Vagina (tissue), 2 donors: ENCODE measurements at regions not wholly inside any gene's neighbourhood (a gene's known extent, or its start where the extent isn't known, plus 50 kb on each side); places are given as distances from the start of the nearest gene placed in this dataset.

Experiments
- DNase-seq, 2 donors: peaks; one replicate each; pipeline ENCODE4 v3.0.0-alpha.2; 2017; ENCODE audit errors: extremely low spot score in 2 of 2
- H3K27ac ChIP-seq: fragments of 200-600 bp; sonication (generic); one replicate; pipeline ENCODE4 v1.5.1; 2019
- H3K27me3 ChIP-seq: fragments of 200-600 bp; sonication (generic); one replicate; pipeline ENCODE4 v1.5.1; 2019
- H3K36me3 ChIP-seq, 2 donors: fragments of 200-600 bp; sonication (generic); one replicate each; pipeline ENCODE4 v1.5.1; 2017 to 2019
- H3K4me1 ChIP-seq: fragments of 200-600 bp; sonication (generic); one replicate; pipeline ENCODE4 v1.5.1; 2019
- H3K4me3 ChIP-seq, 2 donors: fragments of 200-600 bp; sonication (generic); 1 replicate in 1 of 2; 2 replicates in 1 of 2; pipeline ENCODE4 v1.5.1; 2016 to 2019
- H3K9me3 ChIP-seq: fragments of 200-600 bp; sonication (generic); one replicate; pipeline ENCODE4 v1.5.1; 2019
- POLR2A ChIP-seq, 2 donors: fragments of 450-650 bp; IDR thresholded peaks; one replicate each; pipeline ENCODE4 v1.6.1; 2017; ENCODE audit warnings: antibody characterized with exemption in 2 of 2, mild to moderate bottlenecking in 2 of 2, moderate library complexity in 2 of 2
- POLR2AphosphoS5 ChIP-seq, 2 donors: sonication (generic); formaldehyde crosslinking; IDR thresholded peaks; one replicate each; pipeline ENCODE4 v1.9.0; 2017; ENCODE audit warnings: antibody characterized with exemption in 2 of 2, mild to moderate bottlenecking in 2 of 2, low read depth in 1 of 2; ENCODE audit not compliant: insufficient read depth in 1 of 2
- intact Hi-C: fragments of 100-400 bp; cut with DNase I; formaldehyde crosslinking; loops from one replicate; pipeline ENCODE4 v1.15.1; 2023
- TF ChIP-seq, protein P1 (sequence below), 3 experiments: fragments of 450-650 bp in 2 of 3; fragments of 200-600 bp in 1 of 3; sonication (generic) in 1 of 3; IDR thresholded peaks; one replicate each; pipeline ENCODE4 v1.5.1; 2017 to 2019; ENCODE audit warnings: antibody characterized with exemption in 3 of 3, mild to moderate bottlenecking in 2 of 3, moderate library complexity in 2 of 3

DNA sequence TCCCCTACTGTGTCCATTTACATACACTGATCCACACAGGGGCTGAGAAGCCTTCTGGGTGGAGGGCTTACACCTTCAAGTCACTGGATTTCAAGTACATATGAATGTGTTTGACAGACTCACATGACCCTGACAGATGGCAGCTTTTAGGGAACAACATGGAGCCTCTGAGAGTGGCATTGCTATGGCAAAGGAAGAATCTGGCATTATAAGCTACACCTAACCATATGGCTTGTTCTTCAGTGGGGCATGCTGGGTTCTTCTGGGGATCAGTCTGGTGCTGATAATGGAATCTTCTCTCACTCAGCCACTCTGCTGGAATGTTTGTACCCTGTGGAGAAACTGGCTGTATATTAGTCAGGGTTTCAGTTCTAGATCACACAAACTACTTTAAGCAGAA, 68.5 kb upstream of the PDE4B start:
- Histone ChIP-seq H3K36me3 (no peaks in the 10 kb centered on the region), H3K4me3 (no peak overlapping the region), H3K27ac (no peak overlapping the region), H3K9me3 (no peaks in the 10 kb centered on the region), H3K27me3 (no peaks in the 10 kb centered on the region), H3K4me1 (no peaks in the 10 kb centered on the region)
- no peak for DNase-seq
- TF ChIP-seq POLR2AphosphoS5 (IDR thresholded peaks at IDR 0.05; ENCODE audit: insufficient read depth in 1 of 2, low read depth in 1 of 2), result no peak
- TF ChIP-seq POLR2A (IDR thresholded peaks at IDR 0.05), result no peak
- TF ChIP-seq, protein P1, sequence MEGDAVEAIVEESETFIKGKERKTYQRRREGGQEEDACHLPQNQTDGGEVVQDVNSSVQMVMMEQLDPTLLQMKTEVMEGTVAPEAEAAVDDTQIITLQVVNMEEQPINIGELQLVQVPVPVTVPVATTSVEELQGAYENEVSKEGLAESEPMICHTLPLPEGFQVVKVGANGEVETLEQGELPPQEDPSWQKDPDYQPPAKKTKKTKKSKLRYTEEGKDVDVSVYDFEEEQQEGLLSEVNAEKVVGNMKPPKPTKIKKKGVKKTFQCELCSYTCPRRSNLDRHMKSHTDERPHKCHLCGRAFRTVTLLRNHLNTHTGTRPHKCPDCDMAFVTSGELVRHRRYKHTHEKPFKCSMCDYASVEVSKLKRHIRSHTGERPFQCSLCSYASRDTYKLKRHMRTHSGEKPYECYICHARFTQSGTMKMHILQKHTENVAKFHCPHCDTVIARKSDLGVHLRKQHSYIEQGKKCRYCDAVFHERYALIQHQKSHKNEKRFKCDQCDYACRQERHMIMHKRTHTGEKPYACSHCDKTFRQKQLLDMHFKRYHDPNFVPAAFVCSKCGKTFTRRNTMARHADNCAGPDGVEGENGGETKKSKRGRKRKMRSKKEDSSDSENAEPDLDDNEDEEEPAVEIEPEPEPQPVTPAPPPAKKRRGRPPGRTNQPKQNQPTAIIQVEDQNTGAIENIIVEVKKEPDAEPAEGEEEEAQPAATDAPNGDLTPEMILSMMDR (IDR thresholded peaks at IDR 0.05), result no peak
- intact Hi-C loops, result no loop called here

DNA sequence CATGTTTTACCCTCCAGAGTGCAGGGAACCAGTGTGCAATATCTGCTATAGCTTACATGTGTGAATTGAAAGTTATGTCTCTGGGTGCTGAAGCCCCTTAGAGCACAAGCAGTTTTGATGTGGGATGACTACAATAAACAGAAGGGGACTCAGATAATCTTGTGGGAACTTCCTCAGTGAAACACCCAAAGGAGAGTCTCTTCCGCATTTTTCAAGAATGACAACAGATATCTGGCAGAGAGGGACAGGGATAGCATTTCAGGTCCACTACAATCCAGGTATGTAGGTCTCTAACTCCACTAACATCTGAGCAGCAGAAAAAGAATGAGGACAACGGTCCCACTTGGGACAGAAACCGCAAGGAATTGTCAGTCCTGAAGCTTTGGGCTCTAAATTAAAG, 67.6 kb upstream of the PDE4B start:
- no peak for DNase-seq
- Histone ChIP-seq H3K27ac (no peak overlapping the region), H3K36me3 (no peaks in the 10 kb centered on the region), H3K9me3 (no peaks in the 10 kb centered on the region), H3K4me1 (no peaks in the 10 kb centered on the region), H3K27me3 (no peaks in the 10 kb centered on the region), H3K4me3 (no peak overlapping the region)
- TF ChIP-seq POLR2A (IDR thresholded peaks at IDR 0.05), result no peak
- TF ChIP-seq, protein P1 (IDR thresholded peaks at IDR 0.05), result no peak
- intact Hi-C loops, result no loop called here

DNA sequence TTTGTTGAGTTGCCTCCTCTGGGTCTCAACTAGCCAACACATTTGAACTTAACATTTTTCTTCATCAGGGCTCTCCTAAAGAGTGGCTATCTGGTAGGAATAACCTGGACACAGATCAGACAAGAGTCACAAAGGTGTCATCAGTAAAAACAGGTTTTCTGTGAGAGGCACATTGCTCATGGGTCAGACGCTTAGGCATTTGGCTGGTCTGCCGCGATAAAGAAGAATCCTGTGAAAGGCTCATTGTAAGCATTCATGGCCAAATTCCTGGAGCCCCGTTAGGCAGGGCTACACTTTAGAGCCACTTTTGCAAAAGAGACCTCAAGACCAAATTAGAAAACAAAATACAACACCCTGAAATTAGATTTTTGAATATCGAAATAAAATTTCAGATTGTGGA, 64.2 kb upstream of the PDE4B start:
- Histone ChIP-seq H3K4me1 (no peaks in the 10 kb centered on the region), H3K9me3 (no peaks in the 10 kb centered on the region), H3K27ac (no peak overlapping the region), H3K4me3 (no peak overlapping the region), H3K36me3 (no peaks in the 10 kb centered on the region), H3K27me3 (no peaks in the 10 kb centered on the region)
- TF ChIP-seq POLR2A (IDR thresholded peaks at IDR 0.05), result no peak
- no peak for TF ChIP-seq POLR2AphosphoS5 (IDR thresholded peaks at IDR 0.05; ENCODE audit: insufficient read depth in 1 of 2, low read depth in 1 of 2)
- TF ChIP-seq, protein P1 (IDR thresholded peaks at IDR 0.05), result no peak
- intact Hi-C loops, result no loop called here
- DNase-seq, result no peak

DNA sequence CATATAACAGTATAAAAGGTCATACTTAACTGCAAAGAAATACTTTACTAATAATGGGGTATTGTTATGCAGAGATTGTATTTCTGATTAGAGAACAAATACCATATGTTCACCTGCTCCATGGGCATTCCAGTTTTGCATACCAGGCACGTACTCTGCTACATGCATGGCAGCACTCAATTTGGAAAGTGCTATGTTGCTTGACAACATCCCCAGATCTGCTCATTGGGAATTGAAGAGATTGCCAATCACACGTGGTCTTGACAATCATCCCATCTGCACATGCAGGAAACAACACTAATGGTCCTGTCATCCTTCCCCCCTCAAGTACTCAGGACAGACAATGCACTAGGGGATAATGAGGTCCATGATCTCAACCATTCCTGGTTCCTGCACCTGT, 63.4 kb upstream of the PDE4B start:
- intact Hi-C loops, result no loop called here
- DNase-seq, result no peak
- Histone ChIP-seq H3K4me3 (no peak overlapping the region), H3K4me1 (no peaks in the 10 kb centered on the region), H3K36me3 (no peaks in the 10 kb centered on the region), H3K9me3 (no peaks in the 10 kb centered on the region), H3K27ac (no peak overlapping the region), H3K27me3 (no peaks in the 10 kb centered on the region)
- TF ChIP-seq, protein P1 (IDR thresholded peaks at IDR 0.05), result no peak
- TF ChIP-seq POLR2A (IDR thresholded peaks at IDR 0.05), result no peak

DNA sequence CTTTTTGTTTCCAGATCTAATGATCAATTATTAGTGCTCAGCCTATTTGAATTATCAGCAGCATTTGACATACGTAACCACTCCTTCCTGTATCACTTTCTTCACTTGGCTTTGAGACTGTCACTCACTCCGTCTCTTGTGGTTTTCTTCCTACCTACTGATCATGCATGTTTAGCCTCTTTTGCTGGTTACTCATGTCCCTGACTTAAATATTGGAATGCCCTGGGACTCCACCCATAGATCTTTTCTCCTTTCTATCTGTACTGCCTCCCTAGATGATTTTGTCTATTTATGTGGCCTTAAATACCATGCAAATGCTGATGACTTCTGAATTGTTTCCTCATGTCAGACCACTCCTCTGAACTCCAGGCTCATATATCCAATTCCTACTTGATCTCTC, 57.7 kb upstream of the PDE4B start:
- intact Hi-C loops, result no loop called here
- H3K9me3 ChIP-seq, result no peaks in the 10 kb centered on the region
- TF ChIP-seq POLR2A (IDR thresholded peaks at IDR 0.05) (no peak), POLR2AphosphoS5 (IDR thresholded peaks at IDR 0.05; ENCODE audit: insufficient read depth in 1 of 2, low read depth in 1 of 2) (no peak)
- TF ChIP-seq, protein P1 (IDR thresholded peaks at IDR 0.05), result no peak
- H3K4me1 ChIP-seq, result no peaks in the 10 kb centered on the region
- no peaks in the 10 kb centered on the region for H3K36me3 ChIP-seq
- no peak for DNase-seq
- H3K4me3 ChIP-seq, result no peak overlapping the region
- no peaks in the 10 kb centered on the region for H3K27me3 ChIP-seq
- H3K27ac ChIP-seq, result no peak overlapping the region
